HG03378 (cell line): ENCODE measurements at regions not wholly inside any gene's neighbourhood (a gene's known extent, or its start where the extent isn't known, plus 50 kb on each side); places are given as distances from the start of the nearest gene placed in this dataset.

Source experiments
- ATAC-seq: cut with Tn5 transposase; IDR thresholded peaks from one replicate; pipeline ENCODE4 v1.9.1; 2021; ENCODE audit warnings: mild to moderate bottlenecking, moderate library complexity; ENCODE audit not compliant: unreplicated experiment

DNA sequence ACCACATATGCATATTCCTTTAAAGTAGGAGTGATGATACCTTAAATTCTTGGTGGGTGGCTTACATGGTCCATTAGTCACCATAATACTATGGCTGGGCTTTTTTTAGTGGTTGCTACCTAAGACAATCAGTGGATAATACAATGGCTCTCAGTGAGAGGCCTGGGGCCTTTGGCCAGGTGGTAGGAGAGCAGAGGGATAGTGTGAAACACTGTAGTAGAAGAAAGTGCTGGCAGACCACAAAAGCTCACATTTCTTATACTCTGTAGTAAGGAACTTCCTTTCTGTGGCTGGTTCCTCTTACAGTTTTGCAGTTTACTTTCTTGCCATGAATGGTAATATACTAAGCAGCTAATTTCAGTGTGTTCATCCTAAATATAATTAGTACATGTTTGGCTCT is 583.5 kb downstream of the XIRP2 start:
- no peak for ATAC-seq

DNA sequence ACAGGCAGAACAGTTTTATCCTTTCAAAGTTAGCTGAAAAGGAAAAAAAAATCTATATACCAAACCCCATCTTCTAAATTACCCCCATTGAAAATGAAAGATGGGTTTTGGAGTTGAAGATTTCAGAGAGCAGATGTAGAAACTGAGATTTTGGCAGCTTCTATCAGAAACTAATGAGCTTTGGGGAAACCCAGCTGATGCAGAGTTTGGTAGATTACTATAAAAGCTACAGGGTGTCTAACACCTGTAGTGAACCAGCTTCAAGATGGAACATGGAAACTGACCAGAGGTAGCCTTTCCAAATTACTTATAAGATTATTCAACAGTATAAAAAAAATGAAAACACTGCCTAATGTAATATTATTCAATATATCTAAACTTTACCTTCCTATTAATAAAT is 583.1 kb downstream of the XIRP2 start:
- ATAC-seq: no peak

DNA sequence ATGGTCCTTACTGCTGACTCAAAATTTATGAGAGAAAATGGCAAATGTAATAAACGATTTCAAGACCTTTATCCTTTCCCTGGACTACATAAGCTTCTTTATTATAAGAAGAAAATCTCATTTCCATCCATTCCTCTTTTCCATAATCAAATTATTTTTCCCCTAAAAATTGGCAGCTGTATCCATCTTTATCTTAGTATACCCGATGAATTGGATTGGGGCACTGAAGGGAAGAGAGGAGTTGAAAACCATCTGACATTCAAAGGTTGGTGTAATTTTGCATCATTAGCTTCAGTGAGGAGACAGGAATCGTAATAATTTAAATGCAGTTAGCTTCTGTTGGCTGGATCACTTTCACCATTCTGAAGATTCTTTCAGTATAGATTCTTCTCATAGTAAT is 574.1 kb downstream of the XIRP2 start:
- ATAC-seq: no peak

DNA sequence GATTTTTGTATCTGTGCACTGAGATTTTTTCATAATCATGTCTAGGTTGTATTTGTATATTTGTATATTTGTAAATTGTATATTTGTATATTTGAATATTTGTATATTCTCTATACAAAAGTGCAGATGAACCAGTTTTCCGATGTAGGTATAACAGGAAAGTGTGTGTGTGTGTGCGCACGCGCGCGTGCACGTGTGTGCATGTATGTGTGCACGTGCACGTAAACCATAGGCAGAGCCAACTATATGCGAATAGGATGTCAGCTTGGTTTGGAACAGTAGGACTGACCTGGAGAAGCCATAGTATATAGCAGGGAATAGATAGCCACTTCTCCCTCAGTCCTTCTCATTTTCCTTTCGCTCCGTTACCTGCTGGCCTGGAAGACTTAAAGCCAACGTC is 565.8 kb downstream of the XIRP2 start:
- no peak for ATAC-seq

DNA sequence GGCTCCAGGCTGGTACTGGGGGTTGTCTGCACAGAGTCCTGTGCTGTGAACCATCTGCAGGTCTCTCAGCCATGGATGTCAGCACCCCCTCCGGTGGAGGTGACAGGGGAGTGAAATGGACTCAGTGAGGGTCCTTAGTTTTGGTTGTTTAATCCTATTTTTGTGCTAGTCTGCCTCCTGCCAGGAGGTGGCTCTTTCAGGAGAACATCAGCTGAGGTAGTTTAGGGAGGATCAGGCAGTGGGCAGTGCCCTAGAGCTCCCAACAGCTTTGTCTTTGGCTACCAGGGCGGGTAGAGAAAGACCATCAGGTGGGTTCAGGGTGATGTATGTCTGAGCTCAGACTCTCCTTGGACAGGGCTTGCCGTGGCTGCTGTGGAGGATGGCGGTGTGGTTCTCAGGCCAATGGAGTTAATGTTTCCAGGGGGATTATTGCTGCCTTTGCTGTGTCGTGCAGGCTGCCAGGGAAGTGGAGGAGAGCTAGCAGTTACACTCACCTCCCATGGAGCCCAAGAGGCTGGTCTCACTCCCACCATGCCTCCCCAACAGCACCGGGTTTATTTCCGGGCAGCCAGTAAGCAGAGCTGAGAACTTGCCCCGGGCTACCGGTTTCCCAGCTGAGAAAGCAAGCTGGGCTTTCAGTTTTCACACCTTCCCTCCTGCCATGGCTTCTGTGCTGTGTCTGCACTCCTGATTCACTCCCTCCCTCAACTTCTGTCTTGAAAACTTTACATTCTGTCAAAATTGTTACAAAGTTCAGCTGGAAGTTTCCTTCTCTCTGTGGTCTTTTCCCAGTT is 563.4 kb downstream of the XIRP2 start:
- ATAC-seq: no peak

DNA sequence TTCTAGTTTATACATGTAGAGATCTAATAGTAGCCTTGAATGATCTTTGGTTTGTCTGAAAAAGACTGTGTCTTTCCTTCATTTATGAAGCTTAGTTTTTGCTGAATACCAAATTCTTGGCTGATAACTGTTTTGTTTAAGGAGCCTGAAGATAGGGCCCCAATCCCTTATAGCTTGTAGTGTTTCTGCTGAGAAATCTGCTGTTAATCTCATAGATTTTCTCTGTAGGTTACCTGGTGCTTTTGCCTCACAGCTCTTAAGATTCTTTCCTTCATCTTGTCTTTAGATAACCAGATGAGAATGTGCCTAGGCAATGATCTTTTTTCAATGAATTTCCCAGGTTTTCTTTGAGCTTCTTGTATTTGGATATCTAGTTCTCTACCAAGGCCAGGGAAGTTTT is 562.1 kb downstream of the XIRP2 start:
- ATAC-seq: no peak

DNA sequence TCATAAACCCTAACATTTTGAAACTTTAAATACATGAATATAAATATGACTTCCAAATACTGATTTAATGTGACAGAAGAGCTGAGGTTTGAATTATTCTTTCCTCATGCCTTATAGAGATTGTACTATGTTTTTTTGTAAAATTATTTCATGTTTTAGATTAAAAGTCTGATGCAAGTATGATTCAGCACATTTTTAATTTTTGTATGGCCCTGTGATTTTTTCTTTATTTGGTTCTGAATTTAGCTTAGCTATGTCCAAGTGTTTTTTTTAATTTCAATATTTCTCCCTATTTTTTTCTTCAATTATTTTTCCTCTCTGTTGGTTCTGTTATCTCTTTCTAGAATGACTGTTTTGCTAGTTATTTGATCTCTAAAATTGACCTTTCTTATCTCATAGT is 552.1 kb downstream of the XIRP2 start:
- ATAC-seq: no peak

DNA sequence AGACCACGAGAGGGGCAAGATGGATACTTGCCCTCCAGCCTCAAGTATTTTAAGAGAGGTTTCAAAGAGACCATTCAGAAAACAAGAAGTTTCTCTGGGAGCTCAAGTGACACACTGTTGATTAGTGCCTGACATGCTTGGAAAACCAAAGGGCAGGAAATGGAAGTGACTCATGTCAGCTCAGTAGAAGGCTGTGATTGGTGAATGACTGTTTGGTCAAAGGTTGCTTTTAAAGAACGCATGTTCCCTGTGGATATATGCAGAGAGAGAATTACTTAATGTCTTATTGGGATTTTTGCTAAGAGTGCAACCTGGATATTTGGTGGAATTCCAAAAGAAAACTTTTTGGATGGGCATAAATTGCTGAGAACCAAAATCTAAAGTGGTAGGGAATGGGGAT is 549.9 kb downstream of the XIRP2 start:
- ATAC-seq: no peak

DNA sequence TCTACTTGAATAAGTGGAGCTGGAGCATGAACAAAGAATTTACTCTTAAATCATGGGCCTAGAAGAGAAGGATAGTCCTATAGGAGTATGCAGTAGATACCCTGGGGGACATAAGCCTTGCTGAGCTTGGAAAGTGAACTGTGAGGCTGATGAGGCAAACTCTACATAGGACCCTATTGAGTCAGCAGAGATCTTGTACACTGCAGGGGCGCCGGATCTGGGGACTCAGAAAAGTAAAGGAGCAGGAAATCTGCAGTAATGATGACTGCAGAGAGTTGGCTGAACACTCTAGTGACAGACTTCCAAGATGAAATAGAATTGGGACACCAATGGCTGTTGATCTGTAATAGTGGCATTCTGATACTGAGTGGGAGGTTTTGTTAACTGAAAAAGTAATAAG is 543.7 kb downstream of the XIRP2 start:
- no peak for ATAC-seq

DNA sequence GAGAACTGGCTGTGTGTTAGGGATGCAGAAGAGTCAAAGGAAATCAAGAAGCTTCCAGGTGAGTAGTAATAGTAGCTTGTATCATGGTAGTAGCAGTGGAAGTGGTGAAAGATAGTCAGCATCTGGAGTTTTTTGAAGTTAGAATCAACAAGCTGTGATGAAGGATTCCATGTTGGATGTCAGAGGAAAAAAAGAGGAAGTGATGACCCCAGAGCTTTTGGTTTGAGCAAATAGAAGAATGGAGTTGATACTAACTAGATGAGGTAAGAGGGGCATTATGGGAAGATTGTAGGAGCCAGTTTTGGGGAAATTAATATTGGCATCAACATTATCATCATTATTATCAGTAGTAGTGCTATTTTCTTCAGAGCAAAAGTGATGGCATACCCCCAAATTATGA is 542.2 kb downstream of the XIRP2 start:
- no peak for ATAC-seq

DNA sequence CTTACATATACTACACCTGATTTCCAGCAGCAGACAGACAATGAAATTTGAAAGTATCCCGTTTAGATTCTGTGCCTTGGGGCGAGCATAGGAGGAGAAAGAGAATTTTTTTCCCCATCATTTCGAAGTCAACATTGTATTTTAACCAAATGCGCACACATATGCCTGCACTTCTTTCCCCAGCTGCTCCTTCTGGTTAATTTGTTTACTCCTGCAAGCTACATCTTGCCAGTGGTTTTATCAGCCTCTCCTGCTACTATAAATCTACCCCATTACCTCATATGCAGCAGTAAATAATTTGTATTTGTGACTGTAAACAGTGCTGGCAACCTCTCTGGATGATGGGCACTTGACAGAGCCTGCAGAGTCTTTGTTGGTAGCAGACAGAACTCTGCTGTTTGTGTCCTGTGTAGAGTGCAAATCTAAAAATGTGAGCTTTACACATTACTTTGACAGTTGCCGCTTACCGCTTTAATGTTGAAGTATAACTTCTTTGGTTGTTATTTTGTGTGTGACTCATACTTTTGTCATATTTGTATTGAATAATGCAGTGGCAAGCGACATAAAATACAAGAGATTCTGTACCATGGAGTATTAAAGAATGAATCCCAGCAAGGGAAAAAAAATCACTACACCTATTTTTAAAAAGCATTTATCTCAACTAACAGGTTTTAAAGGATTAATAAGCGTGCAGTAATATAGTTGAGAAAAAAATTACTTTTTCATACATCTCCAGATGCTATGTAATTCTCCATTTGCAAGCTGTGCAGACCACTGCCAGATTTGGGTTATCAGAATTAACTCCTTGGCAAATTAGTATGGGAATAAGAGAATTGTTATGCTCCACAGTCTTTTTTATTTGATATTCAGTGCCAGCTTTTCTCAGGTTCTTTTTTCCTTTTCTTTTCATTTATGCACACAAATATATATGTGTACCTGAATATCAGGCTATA is 536.8 kb downstream of the XIRP2 start:
- no peak for ATAC-seq

DNA sequence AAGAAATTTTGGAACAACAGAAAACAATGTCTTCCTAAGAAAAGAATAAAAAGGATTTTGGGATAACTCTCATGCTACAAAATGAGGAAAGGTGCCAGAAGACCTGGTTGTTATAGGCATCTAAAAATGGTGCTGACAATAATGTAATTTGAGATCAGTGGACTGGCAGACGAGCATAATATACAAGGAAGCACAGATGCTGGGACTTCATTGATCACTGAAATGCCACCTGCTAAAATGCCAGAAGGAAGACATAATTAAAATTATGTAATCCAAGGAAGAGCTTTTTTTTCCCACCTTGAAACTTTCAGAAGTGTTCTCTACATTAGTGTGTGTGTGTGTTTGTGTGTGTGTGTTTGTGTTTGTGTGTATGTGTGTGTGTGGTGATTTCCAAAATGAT is 535.9 kb downstream of the XIRP2 start:
- ATAC-seq: no peak

DNA sequence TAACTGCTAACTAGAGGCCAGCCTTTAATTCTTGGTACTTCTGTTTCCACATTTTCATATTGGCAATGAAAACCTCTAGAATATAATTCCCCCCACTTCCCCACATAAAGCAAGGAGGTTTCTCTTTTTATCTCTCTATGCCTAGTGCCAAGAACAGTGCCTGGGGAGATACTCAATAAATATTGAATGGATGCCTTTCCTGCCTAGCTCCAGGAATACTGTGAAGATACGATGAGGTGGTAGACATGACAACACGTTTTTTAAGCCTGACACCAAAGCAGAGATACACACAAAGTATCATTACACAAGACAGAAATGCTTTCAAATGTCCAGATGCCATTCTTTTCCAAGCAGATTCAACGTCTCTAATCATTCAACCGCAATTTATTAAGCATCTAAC is 535.5 kb downstream of the XIRP2 start:
- ATAC-seq: no peak

DNA sequence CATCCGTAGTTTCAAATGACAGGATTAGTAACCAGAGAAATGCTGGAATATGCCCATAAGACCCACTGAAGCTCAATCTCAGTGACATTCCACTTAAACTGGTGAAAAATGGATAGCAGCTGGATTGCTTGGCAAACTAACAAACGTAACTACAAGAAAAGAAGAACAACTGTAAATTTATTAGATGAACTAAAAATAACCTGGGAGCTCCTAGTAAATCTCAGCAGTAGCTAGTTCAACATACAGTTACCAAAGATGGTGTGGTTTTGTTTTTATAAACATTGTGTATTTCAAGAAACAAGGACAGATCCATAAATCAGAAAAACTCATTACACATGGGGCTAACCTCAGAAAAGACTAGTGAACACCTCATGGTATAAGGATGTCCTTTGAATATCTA is 531.9 kb downstream of the XIRP2 start:
- ATAC-seq: no peak

DNA sequence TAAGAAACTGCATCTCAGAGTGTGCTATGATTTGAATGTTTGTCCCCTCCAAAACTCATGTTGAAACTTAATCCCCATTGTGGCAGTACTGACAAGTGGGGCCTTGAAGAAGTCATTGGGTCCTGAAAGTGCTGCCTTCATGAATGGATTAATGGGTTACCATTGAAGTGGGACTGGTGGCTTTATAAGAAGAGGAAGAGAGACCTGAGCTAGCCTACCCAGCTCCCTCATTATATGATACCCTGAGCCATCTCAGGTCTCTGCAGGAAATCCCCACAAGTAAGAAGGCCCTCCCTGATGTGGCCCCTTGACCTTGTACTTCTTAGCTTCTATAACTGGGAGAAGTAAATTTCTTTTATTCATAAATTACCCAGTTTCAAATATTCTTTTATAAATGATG is 526.8 kb downstream of the XIRP2 start:
- no peak for ATAC-seq

DNA sequence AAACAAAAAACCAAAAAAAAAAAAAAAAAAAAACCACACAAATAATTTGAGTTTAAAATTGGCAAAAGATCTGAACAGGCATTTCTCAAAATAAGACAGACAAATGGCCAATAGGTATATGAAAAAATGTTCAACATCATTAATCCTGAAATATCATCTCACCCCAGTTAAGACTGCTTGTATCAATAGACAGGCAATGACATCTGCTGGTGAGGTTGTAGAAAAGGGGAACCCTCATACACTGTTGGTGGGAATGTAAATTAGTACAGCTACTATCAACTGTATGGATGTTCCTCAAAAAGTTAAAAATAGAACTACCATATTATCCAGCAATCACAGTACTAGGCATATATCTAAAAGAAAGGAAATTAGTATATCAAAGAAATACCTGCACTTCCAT is 523.1 kb downstream of the XIRP2 start:
- no peak for ATAC-seq

DNA sequence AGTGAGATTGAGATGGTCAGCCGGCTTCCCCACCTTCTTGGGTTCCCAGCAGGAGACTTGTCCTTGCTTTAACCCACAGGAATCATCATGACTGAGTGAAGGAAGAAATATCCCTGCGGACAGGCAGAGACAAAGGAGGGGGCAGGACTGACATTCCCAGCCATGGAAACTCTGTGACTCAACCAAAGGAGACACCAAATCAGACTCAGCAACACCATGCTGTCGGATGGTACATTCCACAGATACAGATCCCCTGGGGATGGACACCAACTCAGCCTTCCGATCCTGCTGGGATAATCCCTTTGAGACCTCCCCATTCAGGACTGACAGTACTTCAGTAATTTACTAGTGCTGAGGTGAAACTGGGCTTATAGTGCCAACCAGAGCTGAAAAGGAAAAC is 518.3 kb downstream of the XIRP2 start:
- no peak for ATAC-seq

DNA sequence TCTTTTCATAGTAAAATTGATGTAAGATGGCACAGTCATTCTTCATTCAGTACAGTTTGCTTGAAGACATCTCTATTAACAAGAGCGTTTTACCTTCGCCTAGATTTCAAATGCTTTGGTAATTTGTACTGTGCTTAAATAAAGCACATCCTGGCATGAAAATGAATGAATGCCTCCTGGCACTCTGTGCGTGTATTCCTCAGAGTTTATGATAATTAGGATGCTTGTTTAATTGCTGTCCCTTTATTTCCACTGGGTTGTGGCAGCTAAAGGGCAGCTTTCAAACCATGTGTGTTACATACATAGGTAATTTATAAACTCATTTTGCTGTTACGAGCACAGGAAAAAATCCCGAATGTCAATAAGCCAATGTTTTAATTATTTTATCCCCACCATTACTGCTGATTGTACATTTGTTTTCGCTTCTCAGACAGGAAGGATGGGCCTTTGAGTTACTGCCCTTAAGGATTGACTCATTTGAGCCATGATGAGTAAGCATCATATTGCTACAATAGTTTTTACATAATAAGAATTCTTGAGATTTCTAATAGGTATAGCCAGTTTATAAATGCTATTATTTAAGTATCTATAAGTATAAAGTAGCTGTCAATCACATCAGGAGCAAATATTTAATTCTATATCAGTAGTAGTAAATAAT is 516.5 kb downstream of the XIRP2 start:
- no peak for ATAC-seq

DNA sequence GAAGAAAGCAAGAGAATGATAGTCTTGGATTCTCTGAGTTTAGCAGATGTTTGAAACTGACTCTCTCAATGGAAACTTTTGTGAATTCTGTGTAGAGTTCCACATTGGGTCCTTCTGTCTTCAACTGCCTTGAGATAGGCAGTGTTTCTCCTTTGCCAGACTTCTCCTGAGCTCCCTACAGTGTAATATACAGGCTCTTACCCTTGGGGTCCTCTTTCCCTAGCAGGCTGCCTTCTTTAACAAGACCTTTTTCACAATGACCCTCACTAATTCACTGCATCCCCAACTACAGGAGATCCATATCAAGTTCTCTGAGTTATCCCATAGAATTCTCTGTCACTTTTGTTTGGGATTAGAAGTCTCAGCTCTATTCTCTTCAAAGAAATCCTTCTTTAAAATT is 513.0 kb downstream of the XIRP2 start:
- no peak for ATAC-seq

DNA sequence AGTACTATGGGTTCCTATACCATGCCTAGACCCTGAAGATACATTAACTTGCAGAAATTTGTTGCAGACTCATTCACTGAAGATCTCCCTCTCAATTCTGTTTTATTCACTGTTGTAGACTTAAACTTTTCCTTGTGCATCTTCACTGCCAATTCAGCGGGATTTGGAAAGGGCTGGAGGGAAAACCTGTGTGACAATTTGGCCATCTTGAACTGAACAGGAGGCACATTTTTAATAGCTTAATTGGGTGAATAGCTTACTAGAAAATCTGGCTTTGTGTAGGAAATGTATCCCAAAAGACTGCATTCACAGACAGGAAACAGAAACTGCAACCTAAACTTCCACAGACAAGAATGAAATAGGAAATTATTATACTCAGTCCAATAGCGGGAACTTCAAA is 512.3 kb downstream of the XIRP2 start:
- no peak for ATAC-seq

DNA sequence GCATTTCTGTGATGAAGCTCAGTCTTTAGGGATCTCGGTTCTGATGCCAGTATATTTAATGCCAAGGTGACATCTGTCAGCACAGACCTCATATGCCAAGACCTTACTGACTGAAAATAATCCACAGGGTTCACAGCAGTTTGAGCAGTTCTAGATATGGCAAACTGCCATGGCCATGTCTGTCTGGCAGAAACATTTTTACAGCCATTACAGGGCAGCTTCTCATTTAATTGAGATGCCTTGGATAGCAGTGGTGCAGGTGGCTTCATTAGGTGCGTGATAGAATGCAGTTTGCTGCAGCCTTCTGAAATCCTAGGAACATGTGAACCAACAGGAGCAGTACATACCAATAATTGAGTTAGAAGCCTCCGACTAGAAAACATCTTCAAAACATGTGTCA is 510.6 kb downstream of the XIRP2 start:
- no peak for ATAC-seq

DNA sequence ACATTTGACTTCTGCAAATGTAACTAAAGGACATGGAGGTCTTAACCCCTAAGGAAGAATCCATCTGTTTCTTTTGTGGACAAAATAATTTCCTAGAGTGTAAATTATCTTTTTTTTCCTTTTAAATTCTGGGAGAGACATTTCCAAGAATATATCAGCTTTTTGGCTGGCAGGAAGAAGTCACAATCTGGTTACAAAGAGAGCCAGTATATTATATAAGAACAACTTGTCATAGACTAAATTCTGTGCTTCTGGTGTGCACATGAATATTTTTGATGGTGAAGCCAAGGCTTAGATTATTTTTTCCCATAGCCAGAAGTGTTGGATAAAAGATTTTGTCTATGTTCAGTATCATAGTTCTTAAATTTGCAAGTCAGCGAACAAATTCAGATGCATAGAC is 500.6 kb downstream of the XIRP2 start:
- ATAC-seq: no peak
